Stimulated activated CD4-positive, alpha-beta T cell treated with anti-CD3 and anti-CD28 coated beads, Interleukin-4, amount 100 ng/mL, for 24 hours (primary cell): ENCODE measurements at regions not wholly inside any gene's neighbourhood (a gene's known extent, or its start where the extent isn't known, plus 50 kb on each side); places are given as distances from the start of the nearest gene placed in this dataset.
"Not testable (repeated sequence)": the region's sequence is repeated elsewhere in the genome, so short reads cannot be mapped to it uniquely, and the experiment has no call there.

Experiments
- DNase-seq: peaks from one replicate; pipeline ENCODE4 v3.0.0-alpha.2; 2020

DNA sequence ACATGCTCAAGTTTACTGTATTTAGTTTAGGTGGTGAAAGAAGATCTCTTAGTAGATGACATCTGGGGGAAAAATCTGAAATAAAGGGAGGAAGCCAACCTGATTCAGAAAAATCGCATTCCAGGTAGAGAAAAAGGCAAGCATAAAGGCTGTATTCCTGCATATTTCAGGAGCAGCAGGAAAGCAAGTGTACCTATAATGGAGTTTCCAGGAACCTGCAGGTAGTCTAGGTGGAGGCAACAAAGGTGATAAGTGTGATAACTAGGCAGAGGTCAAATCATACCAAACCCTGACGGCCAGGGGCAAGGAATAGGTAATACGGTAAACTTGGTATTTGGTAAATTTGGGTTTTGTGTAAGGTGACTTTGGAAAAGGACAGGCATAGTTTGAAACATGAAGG, 132.8 kb upstream of the GOT2 start:
- DNase-seq = no peak

DNA sequence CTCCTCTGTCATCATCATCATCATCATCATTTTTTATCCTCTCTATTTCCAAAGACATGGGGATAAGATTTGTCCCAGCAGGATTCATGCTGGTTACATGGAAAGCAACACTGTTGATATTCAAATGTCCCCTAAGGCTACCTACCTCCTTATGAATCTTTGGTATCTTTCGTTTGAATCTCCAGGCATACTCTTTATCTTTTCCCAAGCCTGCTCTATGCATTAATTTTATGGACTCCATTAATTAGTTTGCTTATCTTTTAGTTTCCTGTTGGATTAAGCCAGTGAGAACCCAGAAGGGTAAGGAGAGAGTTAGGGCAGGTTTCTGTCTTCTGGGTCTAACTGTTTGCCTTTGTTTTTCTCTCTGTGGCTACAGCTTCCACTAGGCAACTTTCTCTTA, 129.6 kb upstream of the GOT2 start:
- no peak for DNase-seq

DNA sequence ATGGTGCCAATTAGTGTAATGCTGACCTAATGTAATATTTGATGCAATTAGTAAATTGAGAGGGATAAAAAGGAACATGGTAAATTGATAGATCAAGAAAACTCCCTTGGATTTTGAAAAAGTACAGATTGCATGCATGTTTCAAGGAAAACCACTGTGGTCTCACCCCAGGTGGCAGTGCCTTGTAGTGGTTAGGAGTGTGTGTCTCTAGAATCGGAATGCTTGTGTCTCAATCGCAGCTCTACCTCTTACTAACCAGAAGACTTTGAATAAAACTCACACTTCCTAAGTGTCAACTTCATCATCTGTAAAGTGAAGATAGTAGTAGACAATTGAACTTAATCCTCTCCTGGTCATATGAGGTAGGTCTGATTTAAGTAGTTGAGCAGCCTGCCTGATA, 128.9 kb upstream of the GOT2 start:
- no peak for DNase-seq

DNA sequence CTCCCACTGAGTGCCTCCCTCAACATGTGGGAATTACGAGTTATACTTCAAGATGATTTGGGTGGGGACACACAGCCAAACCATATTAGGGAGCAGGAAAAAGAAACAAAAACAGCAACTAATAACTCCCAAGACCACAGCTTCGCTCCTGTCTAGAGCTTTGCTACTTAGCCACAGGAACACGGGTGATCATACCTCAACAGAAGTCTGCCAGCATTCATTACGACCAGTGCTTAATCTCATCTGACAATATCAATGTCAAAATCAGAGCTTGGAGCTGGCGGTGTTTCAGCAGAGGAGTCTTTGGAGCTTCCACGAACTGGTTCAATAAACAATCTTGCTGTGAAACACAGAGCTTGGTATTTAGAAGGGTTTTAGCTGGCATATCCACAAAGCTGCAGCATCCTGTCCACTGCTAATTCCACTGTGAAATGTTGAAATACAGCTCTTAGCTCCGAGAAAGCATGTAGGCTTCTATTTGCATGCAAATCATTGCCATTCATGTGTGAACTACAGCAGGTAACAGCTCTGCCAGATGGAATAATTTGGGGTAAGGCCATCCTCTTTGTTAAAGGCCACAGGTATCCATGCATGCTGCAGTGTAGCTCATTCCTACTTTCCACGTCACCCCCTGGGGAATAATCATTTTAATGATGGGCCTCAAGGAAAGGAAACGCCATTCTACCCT, 128.4 kb upstream of the GOT2 start:
- no peak for DNase-seq

DNA sequence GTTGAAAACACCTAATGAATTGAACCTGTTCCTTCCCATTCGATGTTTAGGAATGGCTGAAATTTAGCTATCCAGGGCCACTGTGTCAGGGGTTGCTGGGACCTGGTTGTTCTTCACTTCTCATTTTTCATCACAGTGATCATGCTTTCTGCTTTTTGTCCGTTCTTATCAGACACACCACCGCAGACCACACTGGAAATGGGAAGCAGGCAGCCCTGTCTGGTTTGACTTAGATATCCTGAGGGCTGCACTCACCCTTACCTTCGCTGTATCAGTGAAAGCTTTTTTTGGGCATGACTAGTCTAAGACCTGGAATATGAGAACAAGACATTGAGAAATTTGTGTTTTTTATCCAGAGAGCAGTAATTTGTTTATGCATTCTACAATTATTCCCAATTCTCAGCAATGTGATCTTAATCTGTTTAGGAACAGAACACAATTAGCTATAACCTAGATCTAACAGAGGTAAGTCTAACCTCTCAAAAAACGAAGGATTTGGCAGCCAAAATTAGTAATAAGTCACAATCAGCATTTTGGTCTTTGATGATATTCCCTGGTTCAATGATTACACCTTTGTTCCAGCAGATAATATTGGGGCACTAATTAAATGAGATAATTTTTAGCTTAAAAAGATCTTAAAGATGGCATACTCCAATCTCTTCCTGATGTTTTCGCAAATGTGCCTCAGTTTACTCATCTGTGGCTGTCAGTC, 126.0 kb upstream of the GOT2 start:
- no peak for DNase-seq

DNA sequence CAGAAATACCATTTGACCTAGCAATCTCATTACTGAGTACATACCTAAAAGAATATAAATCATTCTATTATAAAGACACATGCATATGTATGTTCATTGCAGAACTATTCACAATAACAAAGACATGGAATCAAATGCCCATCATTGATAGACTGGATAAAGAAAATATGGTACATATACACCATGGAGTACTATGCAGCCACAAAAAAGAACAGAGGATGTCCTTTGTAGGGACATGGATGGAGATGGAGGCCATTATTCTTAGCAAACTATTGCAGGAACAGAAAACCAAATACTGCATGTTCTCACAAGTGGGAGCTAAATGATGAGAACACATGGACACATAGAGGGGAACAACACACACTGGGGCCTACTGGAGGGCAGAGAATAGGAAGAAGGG, 124.5 kb upstream of the GOT2 start:
- DNase-seq = not testable (repeated sequence)

DNA sequence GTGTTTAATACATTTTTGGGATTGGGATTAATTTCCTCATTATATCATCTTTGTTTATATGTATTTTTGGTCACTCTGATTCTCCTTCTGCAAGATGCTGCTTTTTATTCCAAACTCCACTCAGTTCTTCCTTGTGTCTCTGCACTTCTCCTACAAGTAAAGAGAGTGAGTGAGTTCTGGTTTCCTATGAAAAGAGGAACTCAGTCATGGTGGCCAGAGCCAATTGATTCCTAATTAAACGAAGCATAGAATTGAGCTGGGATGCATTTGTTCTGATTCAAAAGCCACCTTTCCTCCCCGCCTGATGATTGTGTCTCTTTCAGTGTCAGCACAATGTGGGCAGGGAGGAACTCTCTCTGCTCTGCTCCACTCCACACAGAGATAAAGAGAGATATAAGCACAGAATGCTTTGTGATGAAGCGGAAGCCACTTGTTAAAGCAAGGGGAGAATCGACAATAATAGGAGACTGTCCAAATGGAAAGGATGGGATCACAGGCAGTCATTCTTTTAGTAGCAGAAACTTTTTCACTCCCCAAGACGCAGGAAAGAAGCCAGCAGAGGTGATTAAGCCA, 121.3 kb upstream of the GOT2 start:
- no peak for DNase-seq

DNA sequence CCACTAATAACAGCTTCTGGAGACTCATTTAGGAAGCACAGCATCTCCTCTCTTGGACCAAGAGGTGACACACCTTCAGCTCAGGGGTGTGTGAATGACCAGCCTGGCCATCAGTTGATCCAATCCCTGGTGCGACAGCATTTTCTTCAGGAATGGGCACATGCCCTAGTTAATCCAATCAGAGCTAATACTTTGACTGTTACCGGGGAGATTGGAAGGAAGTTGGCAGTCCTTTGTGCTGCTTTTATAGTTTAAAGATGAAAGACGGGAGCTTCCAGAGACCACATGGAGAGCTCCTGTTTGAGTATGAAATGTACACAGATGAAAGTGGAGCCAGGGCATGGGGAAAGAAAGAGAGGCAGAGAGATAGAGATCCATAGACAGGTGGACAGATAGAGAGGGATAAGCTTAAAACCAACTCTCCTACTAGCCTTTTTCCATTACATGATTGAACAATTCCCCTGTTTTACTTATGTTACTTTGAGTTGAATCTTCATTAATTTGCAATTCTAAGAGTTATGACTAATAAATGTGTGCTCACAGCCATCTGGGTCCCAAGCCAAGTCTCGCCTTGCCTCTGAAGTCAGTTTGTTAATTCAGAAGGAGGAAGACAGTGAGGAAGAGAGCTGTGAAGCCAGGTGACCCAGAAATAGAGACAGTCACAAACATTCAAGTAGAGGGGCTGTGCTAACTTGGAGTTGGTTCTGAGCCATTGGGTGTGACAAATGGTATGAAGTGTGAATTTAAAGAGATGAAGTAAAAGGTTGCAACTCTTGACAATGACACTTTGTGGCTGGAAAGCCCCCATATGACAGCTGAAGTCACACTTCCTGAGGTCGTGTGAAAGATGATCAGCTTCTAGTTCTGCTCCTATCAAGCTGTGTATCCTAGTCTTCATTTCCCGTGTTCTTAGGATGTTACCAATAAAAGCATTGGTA, 120.0 kb upstream of the GOT2 start:
- no peak for DNase-seq

DNA sequence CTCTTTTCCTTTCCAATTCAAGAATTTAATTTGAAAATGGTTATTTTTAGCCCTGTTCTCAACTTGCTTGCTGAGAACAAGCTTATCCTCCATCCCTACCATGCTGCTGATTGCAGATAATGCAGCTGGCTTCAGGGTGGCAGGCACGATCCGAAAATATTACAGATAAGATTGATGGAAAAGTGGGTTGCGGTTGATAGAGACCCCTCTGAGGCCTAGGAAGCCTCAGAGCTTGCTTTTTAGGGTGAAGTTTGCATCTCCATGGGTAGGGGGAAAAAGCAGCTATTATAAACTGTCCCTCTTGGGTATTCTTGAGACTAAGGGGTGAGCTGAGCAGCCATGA, 116.5 kb upstream of the GOT2 start:
- no peak for DNase-seq

DNA sequence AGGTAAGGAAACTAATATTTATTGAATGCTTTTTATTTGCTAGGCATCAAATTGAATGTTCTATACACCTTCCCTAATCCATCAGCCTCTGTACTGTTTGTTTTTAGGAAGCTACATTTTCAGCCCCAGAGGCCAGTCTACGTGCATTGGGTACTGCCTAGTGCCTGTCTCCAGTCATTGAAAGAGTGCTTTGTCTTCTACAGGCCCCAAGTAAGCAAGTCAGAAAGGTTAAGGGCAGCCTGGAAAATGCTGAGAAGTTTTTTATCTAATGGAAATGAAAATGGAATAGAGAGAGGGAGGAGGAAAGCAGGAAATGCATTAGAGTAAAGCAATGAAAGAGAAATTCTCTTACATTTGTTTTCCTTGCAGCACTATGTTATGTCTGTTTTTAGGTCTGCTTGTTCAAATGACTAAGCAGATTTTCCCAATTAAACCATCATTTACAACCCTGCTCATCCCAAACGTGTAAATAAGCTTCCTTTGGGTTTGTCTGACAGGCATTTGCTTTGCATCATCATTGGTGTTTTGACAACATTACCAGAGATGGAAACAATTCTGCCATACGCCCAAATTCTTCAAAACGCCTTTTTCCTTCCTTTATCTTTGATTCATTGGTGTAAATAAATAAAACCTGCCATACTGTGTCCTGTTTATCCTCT, 116.0 kb upstream of the GOT2 start:
- DNase-seq = no peak

DNA sequence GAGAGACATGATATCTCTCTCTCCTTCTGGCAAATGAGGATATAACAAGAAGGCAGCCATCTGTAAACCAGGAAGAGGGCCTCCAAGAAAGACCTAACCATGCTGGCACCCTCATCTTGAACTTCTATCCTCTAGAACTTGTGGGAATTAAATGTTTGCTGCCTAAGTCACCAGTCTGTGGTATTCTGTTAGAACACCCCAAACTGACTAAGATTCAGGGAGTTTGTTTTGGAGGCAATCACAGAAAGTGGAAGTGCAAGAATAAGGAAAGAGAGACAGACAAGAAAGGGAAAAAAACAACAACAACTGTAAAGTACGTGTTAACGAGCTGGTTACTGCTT, 114.5 kb upstream of the GOT2 start:
- DNase-seq = no peak

DNA sequence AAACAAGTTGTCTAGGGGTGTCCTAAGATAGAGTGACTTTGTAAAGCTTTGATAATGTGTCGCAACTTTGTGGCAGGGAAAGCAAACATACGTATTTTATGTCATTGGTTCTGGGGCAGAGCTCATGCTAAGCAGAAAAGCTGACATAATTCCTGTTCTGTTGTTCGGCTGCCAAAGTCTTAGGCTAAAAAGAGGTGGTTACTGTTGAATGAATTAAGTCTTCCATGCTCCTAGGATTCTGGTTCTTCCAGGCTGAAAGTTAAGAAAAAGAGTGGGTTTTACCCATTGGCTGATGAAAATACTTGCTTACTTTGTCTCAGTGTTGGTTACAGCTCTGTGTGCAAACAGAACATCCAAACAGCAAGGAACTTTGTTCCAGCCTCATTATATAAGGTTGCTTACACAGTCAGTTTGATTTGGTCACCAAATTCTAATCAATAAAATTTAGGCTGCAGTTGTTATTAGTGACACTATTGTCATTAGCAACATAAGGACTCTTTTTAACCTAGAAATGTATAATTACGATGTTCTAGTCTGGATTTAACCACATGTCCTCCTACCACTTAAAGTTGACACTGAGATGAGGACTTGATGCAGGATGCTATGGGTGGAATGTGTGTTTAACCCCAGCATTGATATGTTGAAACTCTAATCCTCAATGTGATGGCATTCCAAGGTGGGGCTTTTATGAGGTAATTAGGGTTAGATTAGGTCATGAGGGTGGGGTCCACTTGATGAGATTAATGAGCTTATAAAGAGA, 114.0 kb upstream of the GOT2 start:
- no peak for DNase-seq

DNA sequence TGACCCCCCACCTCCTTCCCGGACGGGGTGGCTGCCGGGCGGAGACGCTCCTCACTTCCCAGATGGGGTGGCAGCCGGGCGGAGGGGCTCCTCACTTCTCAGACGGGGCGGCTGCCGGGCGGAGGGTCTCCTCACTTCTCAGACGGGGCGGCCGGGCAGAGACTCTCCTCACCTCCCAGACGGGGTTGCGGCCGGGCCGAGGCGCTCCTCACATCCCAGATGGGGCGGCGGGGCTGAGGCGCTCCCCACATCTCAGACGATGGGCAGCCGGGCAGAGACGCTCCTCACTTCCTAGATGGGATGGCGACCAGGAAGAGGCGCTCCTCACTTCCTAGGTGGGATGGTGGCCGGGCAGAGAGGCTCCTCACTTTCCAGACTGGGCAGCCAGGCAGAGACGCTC, 112.1 kb upstream of the GOT2 start:
- DNase-seq = not testable (repeated sequence)

DNA sequence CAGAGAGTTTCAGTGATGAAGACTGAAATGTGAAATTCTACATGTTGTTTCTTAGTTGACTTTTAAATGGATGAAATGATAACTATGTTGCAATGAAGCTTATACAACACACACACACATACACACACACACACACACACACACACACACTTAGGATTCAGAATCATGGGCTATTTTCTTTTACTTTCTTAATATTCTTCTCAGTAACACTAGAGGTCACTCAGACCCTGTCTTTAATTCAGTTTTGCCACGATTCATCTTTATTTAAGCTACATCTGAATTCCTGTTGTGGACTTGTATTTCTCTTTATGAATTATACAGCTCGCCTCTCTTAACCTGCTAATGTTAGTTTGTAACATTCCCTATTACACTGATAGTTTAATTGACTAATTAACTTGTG, 109.6 kb upstream of the GOT2 start:
- DNase-seq = no peak

DNA sequence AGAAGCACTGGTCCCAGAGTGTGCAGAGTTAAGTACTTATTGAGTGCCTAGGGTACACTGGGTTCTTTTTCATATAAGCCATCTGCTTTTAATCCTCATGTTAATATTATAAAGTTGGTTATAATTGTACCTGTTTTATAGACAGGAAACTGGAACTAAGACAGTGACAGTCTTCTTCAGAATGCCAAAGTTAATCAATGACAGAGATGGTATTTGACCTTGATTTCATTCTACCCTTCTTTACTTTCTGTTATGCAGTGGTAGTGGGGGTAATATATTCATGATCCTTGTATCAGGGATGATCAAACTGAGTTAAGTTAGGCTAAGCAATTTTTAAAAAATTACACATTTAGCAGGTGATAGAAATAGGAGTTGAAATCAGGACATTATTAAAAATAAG, 108.6 kb upstream of the GOT2 start:
- no peak for DNase-seq

DNA sequence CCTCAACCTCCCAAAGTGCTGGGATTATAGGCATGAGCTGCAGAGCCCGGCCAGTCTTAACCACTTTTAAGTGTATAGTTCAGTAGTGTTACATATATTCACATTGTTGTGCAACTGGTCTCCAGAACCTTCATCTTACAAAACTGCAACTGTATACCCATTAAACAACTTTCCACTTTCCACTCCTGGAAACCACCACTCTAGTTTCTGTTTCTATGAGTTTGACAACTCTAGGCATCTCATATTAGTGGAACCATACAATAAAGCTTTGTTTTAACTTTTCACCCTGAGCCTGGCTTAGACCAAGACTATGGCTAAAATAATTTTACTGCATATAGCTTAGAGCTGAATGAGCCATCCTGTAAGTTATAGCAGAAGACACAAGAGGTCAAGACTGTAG, 108.0 kb upstream of the GOT2 start:
- no peak for DNase-seq

DNA sequence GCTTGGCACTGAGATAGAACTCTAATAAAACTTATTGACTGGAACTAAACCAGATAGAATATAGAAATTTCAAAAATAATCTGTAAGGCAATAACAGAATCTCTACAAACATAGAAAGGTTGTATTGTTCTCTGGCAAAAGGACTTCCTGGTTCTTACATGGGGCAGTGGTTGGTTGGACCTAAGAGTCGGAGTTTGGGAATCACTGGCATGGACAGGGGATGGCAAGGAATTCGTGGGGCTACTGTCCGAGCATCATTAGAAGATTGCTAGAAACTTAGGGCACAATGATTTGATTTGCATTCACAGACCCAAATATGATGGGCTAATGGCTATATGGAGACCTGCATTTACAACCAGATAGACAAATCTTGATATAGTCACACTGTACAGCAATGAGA, 103.8 kb upstream of the GOT2 start:
- DNase-seq = no peak

DNA sequence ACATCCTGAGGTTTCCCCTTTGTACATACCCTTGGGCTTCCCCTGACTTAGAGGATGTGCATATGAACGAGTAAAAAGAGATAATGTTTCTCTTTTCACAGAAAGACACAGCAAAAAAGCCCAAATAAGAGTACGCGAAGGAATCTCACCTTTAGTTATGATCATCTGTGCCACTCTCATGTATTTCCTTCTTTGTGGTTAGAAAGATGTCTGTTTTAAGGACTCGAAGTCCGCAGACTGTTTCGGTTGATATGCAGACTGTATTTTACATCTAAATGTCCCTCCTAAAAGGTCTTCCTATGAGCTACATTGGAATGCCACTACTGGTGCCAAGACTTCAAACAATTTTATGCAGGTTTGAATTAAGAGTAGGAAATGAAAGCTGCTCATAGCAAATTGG, 102.3 kb upstream of the GOT2 start:
- no peak for DNase-seq

DNA sequence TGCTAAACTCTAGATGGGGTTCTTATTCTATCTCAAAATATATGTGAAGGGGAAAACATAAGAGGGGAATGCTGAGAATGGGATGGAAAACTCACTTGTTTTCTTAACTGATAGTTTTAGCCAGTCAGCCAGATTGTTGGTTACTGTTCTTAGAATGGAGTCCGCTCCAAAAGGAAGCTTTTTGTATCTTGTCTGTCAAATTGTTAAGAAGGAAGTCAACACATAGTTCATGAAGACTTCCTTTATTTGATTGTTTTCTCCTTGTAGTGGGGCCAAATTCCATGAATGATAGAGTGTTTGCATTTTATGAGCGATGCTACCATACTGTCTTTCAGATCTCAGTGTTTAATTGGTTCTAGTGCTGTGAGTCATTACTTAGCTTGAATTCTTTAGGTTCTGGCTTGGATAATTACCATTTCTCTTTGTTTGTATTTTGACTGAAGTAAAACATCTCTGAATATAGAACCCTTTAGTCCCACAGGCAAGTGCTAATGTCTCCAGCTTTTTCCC, 98.3 kb upstream of the GOT2 start:
- DNase-seq = no peak

DNA sequence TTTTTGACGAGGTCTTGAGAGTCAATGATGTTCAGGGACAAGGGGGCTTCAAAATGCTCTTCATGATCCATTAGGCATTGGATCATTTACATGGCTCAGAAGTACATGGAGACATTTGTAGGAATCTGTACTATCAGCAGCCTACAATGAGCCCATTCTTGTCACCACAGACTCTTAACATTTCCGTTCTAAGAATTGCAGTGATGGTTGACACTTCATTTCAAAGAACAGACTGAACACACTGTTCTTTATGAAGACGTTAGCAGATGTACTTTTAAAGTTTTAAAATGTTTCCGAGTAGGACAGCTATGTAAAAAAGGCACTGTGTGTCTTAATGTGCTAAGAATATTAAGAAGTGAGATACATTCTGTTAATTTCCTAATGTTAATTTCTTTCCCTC, 97.3 kb upstream of the GOT2 start:
- DNase-seq = no peak

DNA sequence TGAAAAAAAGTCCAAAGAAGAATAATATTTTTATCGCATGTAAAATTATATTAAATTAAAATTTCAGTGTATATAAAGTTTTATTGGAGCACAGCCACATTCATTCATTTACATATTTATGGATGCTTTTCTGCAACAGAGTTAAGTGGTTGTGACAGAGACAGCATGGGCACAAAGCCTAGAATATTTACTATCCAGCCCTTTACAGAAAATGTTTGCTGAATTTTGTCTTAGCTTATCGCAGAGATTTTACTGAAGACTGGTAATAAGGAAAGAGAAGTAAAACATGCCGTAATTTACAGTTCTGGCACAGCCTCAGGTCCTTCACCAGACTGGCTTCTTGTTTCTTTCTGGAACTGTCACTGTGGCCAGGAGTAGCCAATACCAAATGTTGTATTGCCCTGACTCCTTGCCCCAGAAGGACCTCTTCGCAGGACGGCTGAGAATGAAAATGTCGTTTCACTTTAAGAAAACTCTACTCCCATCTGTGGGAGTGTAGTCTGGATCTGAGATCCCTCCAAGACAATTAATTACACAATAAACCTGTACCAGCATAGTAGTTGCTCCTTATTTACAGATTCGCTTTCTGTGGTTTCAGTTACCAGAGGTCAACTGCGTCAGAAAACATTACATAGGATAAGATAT, 94.9 kb upstream of the GOT2 start:
- DNase-seq = no peak

DNA sequence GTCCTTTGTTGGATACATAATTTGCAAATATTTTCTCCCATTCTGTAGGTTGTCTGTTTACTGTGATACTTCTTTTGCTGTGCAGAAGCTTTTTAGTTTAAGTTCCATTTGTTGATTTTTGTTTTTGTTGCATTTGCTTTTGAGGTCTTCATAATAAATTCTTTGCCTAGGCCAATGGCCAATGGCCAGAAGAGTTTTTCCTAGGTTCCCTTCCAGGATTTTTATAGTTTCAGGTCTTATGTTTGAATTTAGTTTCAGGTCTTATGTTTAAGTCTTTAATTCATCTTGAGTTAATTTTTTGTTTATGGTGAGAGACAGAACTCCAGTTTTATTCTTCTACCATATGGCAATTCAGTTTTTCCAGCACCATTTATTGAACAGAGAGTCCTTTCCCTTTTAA, 90.1 kb upstream of the GOT2 start:
- DNase-seq = no peak
